ENCODE measurements at regions not wholly inside any gene's neighbourhood (a gene's known extent, or its start where the extent isn't known, plus 50 kb on each side); places are given as distances from the start of the nearest gene placed in this dataset.
"Not testable (repeated sequence)": the region's sequence is repeated elsewhere in the genome, so short reads cannot be mapped to it uniquely, and the experiment has no call there.

GRCh38 chr5:130502702-130503101 is 598.4 kb downstream of the CHSY3 start:
- TF ChIP-seq POLR2A (IDR thresholded peaks at IDR 0.05; ENCODE audit: extremely low read depth, insufficient read length) (no peak), MYC (IDR thresholded peaks at IDR 0.05; ENCODE audit: low read depth, low read length) (no peak)
- TF ChIP-seq, protein P1, sequence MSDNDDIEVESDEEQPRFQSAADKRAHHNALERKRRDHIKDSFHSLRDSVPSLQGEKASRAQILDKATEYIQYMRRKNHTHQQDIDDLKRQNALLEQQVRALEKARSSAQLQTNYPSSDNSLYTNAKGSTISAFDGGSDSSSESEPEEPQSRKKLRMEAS (IDR thresholded peaks at IDR 0.05; ENCODE audit: low read depth, low read length), result no peak
- TF ChIP-seq, protein P2, sequence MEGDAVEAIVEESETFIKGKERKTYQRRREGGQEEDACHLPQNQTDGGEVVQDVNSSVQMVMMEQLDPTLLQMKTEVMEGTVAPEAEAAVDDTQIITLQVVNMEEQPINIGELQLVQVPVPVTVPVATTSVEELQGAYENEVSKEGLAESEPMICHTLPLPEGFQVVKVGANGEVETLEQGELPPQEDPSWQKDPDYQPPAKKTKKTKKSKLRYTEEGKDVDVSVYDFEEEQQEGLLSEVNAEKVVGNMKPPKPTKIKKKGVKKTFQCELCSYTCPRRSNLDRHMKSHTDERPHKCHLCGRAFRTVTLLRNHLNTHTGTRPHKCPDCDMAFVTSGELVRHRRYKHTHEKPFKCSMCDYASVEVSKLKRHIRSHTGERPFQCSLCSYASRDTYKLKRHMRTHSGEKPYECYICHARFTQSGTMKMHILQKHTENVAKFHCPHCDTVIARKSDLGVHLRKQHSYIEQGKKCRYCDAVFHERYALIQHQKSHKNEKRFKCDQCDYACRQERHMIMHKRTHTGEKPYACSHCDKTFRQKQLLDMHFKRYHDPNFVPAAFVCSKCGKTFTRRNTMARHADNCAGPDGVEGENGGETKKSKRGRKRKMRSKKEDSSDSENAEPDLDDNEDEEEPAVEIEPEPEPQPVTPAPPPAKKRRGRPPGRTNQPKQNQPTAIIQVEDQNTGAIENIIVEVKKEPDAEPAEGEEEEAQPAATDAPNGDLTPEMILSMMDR (IDR thresholded peaks at IDR 0.05; ENCODE audit: low read depth, low read length), result no peak
- DNase-seq (ENCODE audit: low read depth), result no peak
- no peak overlapping the region for H3K4me3 ChIP-seq (ENCODE audit: low read depth, low read length)

- H3K4me3 ChIP-seq (ENCODE audit: low read depth, low read length), result no peak overlapping the region
- TF ChIP-seq MYC (IDR thresholded peaks at IDR 0.05; ENCODE audit: low read depth, low read length) (no peak), POLR2A (IDR thresholded peaks at IDR 0.05; ENCODE audit: extremely low read depth, insufficient read length) (no peak)
- TF ChIP-seq, protein P2 (IDR thresholded peaks at IDR 0.05; ENCODE audit: low read depth, low read length), result no peak
- TF ChIP-seq, protein P1 (IDR thresholded peaks at IDR 0.05; ENCODE audit: low read depth, low read length), result no peak
These were observed 597.0 kb downstream of the CHSY3 start for GRCh38 chr5:130501151-130501865.

GRCh38 chr5:130500495-130500894 is 596.2 kb downstream of the CHSY3 start:
- not testable (repeated sequence) for DNase-seq (ENCODE audit: low read depth); H3K4me3 ChIP-seq (ENCODE audit: low read depth, low read length)

More at GRCh38 chr5:130501151-130501865, 597.0 kb downstream of the CHSY3 start:
- no peak for DNase-seq (ENCODE audit: low read depth)

DNA sequence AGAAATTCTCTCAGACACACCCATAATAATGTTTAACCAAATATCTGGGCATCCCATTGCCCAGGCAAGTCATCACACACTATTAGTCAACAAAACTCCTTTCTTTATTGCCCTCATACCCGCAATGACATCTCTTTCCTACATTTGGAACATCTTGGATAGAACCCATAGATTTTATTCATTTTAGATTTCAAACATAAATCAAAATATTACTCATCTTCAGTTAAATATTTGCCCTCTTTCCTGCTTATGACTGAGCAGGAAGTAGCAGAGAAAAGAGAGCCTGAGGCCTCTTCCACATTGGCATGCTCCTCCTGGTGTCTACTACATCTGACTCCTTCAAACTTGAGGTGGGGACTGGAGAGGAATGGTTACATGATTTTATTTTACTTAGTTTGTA is 592.0 kb downstream of the CHSY3 start:
- no peak overlapping the region for H3K4me3 ChIP-seq (ENCODE audit: low read depth, low read length)
- TF ChIP-seq POLR2A (IDR thresholded peaks at IDR 0.05; ENCODE audit: extremely low read depth, insufficient read length) (no peak), MYC (IDR thresholded peaks at IDR 0.05; ENCODE audit: low read depth, low read length) (no peak)
- TF ChIP-seq, protein P2 (IDR thresholded peaks at IDR 0.05; ENCODE audit: low read depth, low read length), result no peak
- TF ChIP-seq, protein P1 (IDR thresholded peaks at IDR 0.05; ENCODE audit: low read depth, low read length), result no peak
- DNase-seq (ENCODE audit: low read depth), result no peak

DNA sequence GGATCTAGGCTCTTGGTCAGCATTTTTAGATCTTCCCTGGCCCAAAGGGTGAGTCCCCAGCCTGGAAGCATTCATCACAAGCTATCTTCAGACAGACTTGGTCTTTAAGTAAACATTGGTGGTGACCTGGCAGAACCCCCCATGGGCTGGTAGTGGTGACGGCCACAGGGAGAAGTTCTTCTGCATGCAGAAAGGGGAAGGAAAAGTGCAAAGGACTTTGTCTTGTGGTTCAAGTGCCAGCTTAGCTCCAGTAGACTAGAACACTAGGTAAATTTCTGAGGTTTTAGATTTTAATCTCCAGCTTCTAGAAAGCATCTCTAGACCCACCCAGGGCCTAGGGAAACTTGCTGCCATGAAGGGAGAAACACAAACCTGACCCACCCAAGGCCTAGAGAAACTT is 584.0 kb downstream of the CHSY3 start:
- no peak for TF ChIP-seq POLR2A (IDR thresholded peaks at IDR 0.05; ENCODE audit: extremely low read depth, insufficient read length)
- no peak for TF ChIP-seq MYC (IDR thresholded peaks at IDR 0.05; ENCODE audit: low read depth, low read length)
- TF ChIP-seq, protein P1 (IDR thresholded peaks at IDR 0.05; ENCODE audit: low read depth, low read length), result no peak
- TF ChIP-seq, protein P2 (IDR thresholded peaks at IDR 0.05; ENCODE audit: low read depth, low read length), result no peak
- H3K4me3 ChIP-seq (ENCODE audit: low read depth, low read length), result no peak overlapping the region
- no peak for DNase-seq (ENCODE audit: low read depth)

DNA sequence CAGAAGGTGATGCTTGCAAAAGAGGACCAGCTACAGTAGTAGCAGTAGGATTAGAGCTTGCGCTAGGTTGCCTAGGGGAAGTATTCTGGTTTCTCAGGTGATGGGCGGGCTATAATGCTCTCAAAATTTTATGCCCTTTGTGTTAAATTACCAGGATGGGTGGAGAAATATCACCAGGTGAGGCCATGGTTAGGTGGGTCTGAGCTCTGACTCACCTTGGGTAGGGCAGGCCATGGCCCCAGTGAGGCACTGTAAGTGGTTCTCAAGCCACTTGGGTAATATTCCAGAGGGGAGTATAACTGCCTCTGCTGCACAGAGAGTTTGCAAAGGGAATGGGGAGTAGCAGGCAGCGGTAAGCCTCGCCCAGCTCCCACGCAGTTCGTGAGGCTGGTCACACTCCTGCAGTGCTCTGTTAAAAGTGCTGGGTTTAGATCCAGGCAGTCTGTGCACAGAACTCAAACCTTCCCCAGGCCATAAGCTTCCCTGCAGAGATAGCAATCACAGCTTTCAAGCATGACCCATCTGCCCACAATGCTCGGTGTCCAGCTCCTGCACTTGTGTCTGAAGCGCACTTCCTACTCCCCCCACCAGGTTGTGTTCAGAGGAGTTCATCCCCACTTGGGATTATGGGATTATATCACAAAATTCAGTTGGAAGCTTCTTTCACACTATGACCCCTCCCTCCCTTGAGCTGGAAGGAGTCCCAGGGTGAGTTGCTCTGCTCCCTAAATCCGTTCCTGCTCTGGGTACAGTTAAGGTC is 575.0 kb downstream of the CHSY3 start:
- no peak for DNase-seq (ENCODE audit: low read depth)
- TF ChIP-seq, protein P1 (IDR thresholded peaks at IDR 0.05; ENCODE audit: low read depth, low read length), result no peak
- TF ChIP-seq POLR2A (IDR thresholded peaks at IDR 0.05; ENCODE audit: extremely low read depth, insufficient read length) (no peak), MYC (IDR thresholded peaks at IDR 0.05; ENCODE audit: low read depth, low read length) (no peak)
- TF ChIP-seq, protein P2 (IDR thresholded peaks at IDR 0.05; ENCODE audit: low read depth, low read length), result no peak
- no peak overlapping the region for H3K4me3 ChIP-seq (ENCODE audit: low read depth, low read length)
